Smooth muscle cell (in vitro differentiated cells): ENCODE measurements at regions not wholly inside any gene's neighbourhood (a gene's known extent, or its start where the extent isn't known, plus 50 kb on each side); places are given as distances from the start of the nearest gene placed in this dataset.

Source experiments
- DNase-seq: peaks from one replicate; lab custom pipeline; 2025; ENCODE audit not compliant: unreplicated experiment; lab: John Stamatoyannopoulos, UW
- H2AFZ ChIP-seq: fragments of 200-600 bp; sonication (generic); 2 replicates; pipeline ENCODE4 v1.6.0; 2016; ENCODE audit warnings: antibody characterized with exemption, low read depth, mild to moderate bottlenecking
- H3F3A ChIP-seq: fragments of 200-600 bp; sonication (generic); 2 replicates; pipeline ENCODE4 v1.6.0; 2017; ENCODE audit warnings: antibody characterized with exemption, low read depth
- H3K27ac ChIP-seq: fragments of 200-600 bp; sonication (generic); 2 replicates; pipeline ENCODE4 v1.5.1; 2016; ENCODE audit warnings: low read depth, mild to moderate bottlenecking
- H3K27me3 ChIP-seq: fragments of 200-600 bp; sonication (generic); 2 replicates; pipeline ENCODE4 v1.6.1; 2016; ENCODE audit warnings: low read depth, mild to moderate bottlenecking
- H3K36me3 ChIP-seq: fragments of 200-600 bp; sonication (generic); 2 replicates; pipeline ENCODE4 v1.5.1; 2016; ENCODE audit warnings: low read depth
- H3K4me1 ChIP-seq: fragments of 200-600 bp; sonication (generic); 2 replicates; pipeline ENCODE4 v1.5.1; 2016; ENCODE audit warnings: low read depth
- H3K4me2 ChIP-seq: fragments of 200-600 bp; sonication (generic); 2 replicates; pipeline ENCODE4 v1.6.0; 2016; ENCODE audit warnings: mild to moderate bottlenecking
- H3K4me3 ChIP-seq: fragments of 200-600 bp; sonication (generic); 2 replicates; pipeline ENCODE4 v1.5.1; 2016; ENCODE audit warnings: mild to moderate bottlenecking
- H3K79me2 ChIP-seq: fragments of 200-600 bp; sonication (generic); 2 replicates; pipeline ENCODE4 v1.6.0; 2016; ENCODE audit warnings: low read depth, mild to moderate bottlenecking
- H3K9ac ChIP-seq: fragments of 200-600 bp; sonication (generic); 2 replicates; pipeline ENCODE4 v1.6.0; 2016; ENCODE audit warnings: low read depth
- H3K9me3 ChIP-seq: fragments of 200-600 bp; sonication (generic); replicated peaks from 2 replicates; pipeline ENCODE4 v1.5.1; 2016; ENCODE audit warnings: low read depth
- H4K20me1 ChIP-seq: fragments of 200-600 bp; sonication (generic); 2 replicates; pipeline ENCODE4 v1.6.0; 2016; ENCODE audit warnings: low read depth
- WGBS: methylation state at CpG from one replicate; pipeline ENCODE4 v1.1.7; 2016; ENCODE audit warnings: low lambda C conversion rate; 5-methylcytosine and 5-hydroxymethylcytosine counted together
- TF ChIP-seq, protein P1 (sequence below): fragments of 200-600 bp; sonication (generic); IDR thresholded peaks from 2 replicates; pipeline ENCODE4 v1.5.1; 2017; ENCODE audit warnings: borderline replicate concordance, mild to moderate bottlenecking, antibody characterized with exemption; ENCODE audit not compliant: insufficient read depth, poor library complexity, severe bottlenecking

GRCh38 chr18:43482600-43482999 lies 205.3 kb upstream of the SYT4 start:
- no peaks in the 10 kb centered on the region for H3K9me3 ChIP-seq
- 92% methylated on average over 14 of the region's 14 CpGs for WGBS
- no peaks in the 10 kb centered on the region for H3K79me2 ChIP-seq
- H3K9ac ChIP-seq: no peak overlapping the region
- TF ChIP-seq, protein P1, sequence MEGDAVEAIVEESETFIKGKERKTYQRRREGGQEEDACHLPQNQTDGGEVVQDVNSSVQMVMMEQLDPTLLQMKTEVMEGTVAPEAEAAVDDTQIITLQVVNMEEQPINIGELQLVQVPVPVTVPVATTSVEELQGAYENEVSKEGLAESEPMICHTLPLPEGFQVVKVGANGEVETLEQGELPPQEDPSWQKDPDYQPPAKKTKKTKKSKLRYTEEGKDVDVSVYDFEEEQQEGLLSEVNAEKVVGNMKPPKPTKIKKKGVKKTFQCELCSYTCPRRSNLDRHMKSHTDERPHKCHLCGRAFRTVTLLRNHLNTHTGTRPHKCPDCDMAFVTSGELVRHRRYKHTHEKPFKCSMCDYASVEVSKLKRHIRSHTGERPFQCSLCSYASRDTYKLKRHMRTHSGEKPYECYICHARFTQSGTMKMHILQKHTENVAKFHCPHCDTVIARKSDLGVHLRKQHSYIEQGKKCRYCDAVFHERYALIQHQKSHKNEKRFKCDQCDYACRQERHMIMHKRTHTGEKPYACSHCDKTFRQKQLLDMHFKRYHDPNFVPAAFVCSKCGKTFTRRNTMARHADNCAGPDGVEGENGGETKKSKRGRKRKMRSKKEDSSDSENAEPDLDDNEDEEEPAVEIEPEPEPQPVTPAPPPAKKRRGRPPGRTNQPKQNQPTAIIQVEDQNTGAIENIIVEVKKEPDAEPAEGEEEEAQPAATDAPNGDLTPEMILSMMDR: no peak
- DNase-seq: no peak
- H3K4me1 ChIP-seq: no peaks in the 10 kb centered on the region
- no peak overlapping the region for H3K27ac ChIP-seq
- no peaks in the 10 kb centered on the region for H3F3A ChIP-seq
- no peaks in the 10 kb centered on the region for H3K27me3 ChIP-seq
- no peaks in the 10 kb centered on the region for H4K20me1 ChIP-seq
- no peak overlapping the region for H3K4me3 ChIP-seq
- no peak overlapping the region for H2AFZ ChIP-seq
- H3K36me3 ChIP-seq: no peaks in the 10 kb centered on the region
- no peak overlapping the region for H3K4me2 ChIP-seq

GRCh38 chr18:43484710-43485109 lies 207.4 kb upstream of the SYT4 start:
- no peaks in the 10 kb centered on the region for H3K9me3 ChIP-seq
- no peaks in the 10 kb centered on the region for H3F3A ChIP-seq
- H2AFZ ChIP-seq: no peak overlapping the region
- no peak overlapping the region for H3K9ac ChIP-seq
- no peaks in the 10 kb centered on the region for H3K4me1 ChIP-seq
- H3K4me3 ChIP-seq: no peak overlapping the region
- H3K79me2 ChIP-seq: no peaks in the 10 kb centered on the region
- no peaks in the 10 kb centered on the region for H3K27me3 ChIP-seq
- H3K36me3 ChIP-seq: no peaks in the 10 kb centered on the region
- H4K20me1 ChIP-seq: no peaks in the 10 kb centered on the region
- DNase-seq: no peak
- 82% methylated on average over 1 of the region's 1 CpG for WGBS
- no peak overlapping the region for H3K27ac ChIP-seq
- TF ChIP-seq, protein P1: no peak
- H3K4me2 ChIP-seq: no peak overlapping the region

DNA sequence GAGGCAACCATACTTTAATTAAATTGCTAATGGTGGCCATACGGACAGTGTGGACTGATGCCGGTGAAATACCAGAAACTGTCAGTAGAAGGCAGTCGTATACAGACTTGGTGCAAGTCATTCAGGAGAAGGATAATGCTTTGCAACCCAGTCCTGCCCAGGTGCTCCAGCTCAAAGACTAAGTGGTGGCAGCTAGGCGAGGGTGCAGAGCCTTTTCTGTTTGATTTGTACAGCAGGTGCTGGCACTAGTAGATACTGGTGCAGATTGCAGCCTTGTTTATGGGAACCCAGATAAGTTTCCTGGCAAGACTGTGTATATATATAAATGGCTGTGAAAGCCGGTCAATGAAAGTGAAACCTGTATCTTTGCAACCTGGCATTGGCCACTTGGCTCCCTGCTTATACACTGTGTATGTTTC lies 208.3 kb upstream of the SYT4 start:
- Histone ChIP-seq H3K9ac (no peak overlapping the region), H3K36me3 (no peaks in the 10 kb centered on the region), H3F3A (no peaks in the 10 kb centered on the region), H3K27ac (no peak overlapping the region), H4K20me1 (no peaks in the 10 kb centered on the region), H3K27me3 (no peaks in the 10 kb centered on the region), H2AFZ (no peak overlapping the region), H3K9me3 (no peaks in the 10 kb centered on the region), H3K4me1 (no peaks in the 10 kb centered on the region), H3K79me2 (no peaks in the 10 kb centered on the region), H3K4me3 (no peak overlapping the region), H3K4me2 (no peak overlapping the region)
- no peak for DNase-seq
- 91% methylated on average over 5 of the region's 5 CpGs for WGBS
- TF ChIP-seq, protein P1: no peak

GRCh38 chr18:43486462-43486861 lies 209.2 kb upstream of the SYT4 start:
- Histone ChIP-seq H3K27me3 (no peaks in the 10 kb centered on the region), H3K79me2 (no peaks in the 10 kb centered on the region), H3F3A (no peaks in the 10 kb centered on the region), H3K36me3 (no peaks in the 10 kb centered on the region), H4K20me1 (no peaks in the 10 kb centered on the region), H3K9ac (no peak overlapping the region), H3K4me1 (no peaks in the 10 kb centered on the region), H3K4me3 (no peak overlapping the region), H3K9me3 (no peaks in the 10 kb centered on the region), H3K27ac (no peak overlapping the region), H2AFZ (no peak overlapping the region), H3K4me2 (no peak overlapping the region)
- DNase-seq: no peak
- TF ChIP-seq, protein P1: no peak
- 84% methylated on average over 4 of the region's 4 CpGs for WGBS
